ENCODE measurements at regions not wholly inside any gene's neighbourhood (a gene's known extent, or its start where the extent isn't known, plus 50 kb on each side); places are given as distances from the start of the nearest gene placed in this dataset.
A peak's percentile ranks its signal among the peaks of the same experiment; 100 is the strongest.

DNA sequence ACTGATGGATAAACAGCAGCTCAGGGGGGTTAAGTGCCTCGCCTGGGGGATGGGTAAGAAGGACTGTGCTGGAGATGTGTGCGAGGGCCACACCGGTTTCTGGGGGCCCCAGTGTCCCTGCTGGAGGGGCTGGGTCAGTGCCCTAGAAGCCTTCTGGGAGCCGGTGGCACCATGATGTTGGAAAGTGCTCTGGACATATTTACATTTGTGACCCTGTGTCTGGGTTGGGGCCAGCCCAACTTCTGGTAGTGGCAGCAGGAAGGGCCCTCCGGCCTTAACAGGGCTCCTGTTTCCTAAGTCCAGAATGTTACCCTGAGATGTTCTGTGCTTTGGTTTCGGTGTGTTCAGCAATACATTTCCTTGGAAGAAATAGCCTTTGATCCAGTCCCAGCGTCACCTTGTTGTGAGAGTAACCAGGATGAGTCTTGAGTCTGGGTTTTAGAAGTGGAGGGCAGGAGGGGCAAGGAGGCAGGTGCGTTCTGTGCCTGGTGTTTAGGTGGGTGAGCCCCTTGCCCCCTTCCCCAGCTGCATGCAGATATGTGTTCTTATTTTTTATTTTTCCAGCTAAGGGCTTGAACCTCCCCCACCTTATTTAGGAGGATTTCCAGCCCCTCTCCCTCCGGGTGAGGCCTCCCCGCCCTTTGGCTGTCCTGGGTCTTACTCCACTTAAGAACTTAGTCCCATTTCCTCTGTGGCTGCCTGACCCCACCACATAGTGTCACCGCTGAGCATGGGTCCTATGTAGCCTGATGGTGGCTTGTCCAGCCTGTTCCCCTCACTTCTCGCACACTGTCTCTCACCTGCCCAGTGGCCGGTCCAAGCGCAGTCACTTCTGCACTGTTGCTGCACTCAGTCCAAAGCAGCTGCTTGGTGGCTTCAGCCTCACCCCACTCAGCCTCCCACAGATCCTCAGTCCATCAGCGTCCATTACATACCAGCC, 132.7 kb upstream of the HS6ST1 start:
- Histone ChIP-seq H3K9me3 (replicated peaks in 1 of 11) (peaks cover 0 to 34% (median 18%) of the 10 kb centered on the region in 11 experiments; a peak in 18 of 22 replicates), H3K4me1 (peaks cover 10 to 24% (median 11%) of the 10 kb centered on the region in 10 experiments; a peak in 19 of 20 replicates), H4K20me1 (peaks cover 0 to 48% (median 0%) of the 10 kb centered on the region in 11 experiments; a peak in 3 of 22 replicates), H3K4me3 (no peak overlapping the region), H3K27ac (no peak overlapping the region), H3K4me2 (no peak overlapping the region), H3K27me3 (no peaks in the 10 kb centered on the region), H3K9ac (no peak overlapping the region), H3K36me3 (peaks cover 0 to 84% (median 26%) of the 10 kb centered on the region in 11 experiments; a peak in 13 of 22 replicates)
- TF ChIP-seq Cebpa-rat (IDR thresholded peaks at IDR 0.05), result no peak

DNA sequence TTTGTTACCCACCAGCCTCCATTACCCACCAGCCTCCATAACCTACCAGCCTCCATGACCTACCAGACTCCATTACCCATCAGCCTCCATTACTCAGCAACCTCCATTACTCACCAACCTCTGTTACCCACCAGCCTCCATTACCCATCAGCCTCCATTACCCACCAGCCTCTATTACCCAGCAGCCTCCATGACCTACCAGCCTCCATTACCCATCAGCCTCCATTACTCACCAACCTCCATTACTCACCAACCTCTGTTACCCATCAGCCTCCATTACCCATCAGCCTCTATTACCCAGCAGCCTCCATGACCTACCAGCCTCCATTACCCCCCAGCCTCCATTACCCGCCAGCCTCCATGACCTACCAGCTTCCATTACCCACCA, 133.3 kb upstream of the HS6ST1 start:
- no peak overlapping the region for H3K27ac ChIP-seq
- peaks cover 0 to 42% (median 0%) of the 10 kb centered on the region in 11 experiments; a peak in 3 of 22 replicates for H4K20me1 ChIP-seq
- TF ChIP-seq Cebpa-rat (IDR thresholded peaks at IDR 0.05), result no peak
- no peak overlapping the region for H3K4me3 ChIP-seq
- H3K9ac ChIP-seq, result no peak overlapping the region
- H3K9me3 ChIP-seq (replicated peaks in 1 of 11), result peaks cover 0 to 39% (median 18%) of the 10 kb centered on the region in 11 experiments; a peak in 18 of 22 replicates
- no peaks in the 10 kb centered on the region for H3K27me3 ChIP-seq
- peaks cover 0 to 88% (median 26%) of the 10 kb centered on the region in 11 experiments; a peak in 13 of 22 replicates for H3K36me3 ChIP-seq
- no peak overlapping the region for H3K4me2 ChIP-seq
- H3K4me1 ChIP-seq, result peaks cover 4 to 19% (median 4%) of the 10 kb centered on the region in 10 experiments; a peak in 18 of 20 replicates

DNA sequence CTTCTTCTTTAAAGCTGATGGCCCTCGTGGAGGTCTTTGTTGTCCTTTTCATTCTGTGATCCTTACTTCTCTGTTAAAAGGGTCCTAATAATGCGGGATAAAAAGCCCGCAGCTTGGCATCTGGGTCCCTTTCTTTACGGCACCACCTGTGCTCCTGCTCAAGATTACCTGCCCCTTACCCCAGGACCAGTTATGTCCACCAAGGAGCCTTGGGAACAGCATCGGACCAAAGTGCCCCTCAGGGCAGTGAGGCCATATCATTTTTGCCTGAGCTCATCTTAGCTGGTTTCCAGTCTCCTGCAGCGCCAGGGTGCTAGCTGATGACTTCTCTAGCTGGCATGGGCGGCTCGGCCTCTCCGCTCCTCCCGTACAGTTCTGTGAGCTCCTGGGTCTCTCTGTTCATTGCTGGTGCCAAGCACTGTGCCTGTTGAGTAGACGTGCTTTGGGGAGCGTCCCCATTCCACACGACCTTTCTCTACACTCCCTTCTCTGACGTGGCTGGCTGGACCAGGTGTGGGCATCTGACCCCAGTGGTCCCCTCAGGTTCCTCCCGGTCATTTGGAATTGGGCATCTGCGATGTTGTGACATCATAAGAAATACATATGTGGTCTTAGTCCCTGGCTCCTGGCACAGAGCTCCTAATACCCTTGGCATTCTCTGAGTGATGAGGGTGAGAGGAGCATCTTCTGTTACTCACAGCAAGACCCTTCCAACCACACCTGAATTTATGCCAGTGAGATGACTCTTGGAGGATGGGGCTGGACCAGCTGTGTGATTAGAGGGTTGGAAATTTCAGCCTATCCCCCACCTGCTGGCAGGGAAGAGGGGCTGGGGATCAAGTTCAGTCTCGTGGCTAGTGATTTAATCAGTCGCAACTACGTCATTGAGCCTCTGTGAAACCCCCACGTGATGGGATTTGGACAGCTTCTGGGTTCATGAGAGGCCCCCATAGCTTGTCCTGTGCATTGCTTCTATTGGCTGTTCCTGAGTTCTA, 134.2 kb upstream of the HS6ST1 start:
- Histone ChIP-seq H3K36me3 (peaks cover 0 to 92% (median 26%) of the 10 kb centered on the region in 11 experiments; a peak in 13 of 22 replicates), H3K4me1 (peaks cover 0 to 23% (median 4%) of the 10 kb centered on the region in 10 experiments; a peak in 10 of 20 replicates), H4K20me1 (peaks cover 0 to 38% (median 0%) of the 10 kb centered on the region in 11 experiments; a peak in 3 of 22 replicates), H3K9me3 (replicated peaks in 1 of 11) (peaks cover 0 to 47% (median 19%) of the 10 kb centered on the region in 11 experiments; a peak in 18 of 22 replicates), H3K9ac (no peak overlapping the region), H3K27me3 (no peaks in the 10 kb centered on the region), H3K27ac (no peak overlapping the region), H3K4me3 (no peak overlapping the region), H3K4me2 (no peak overlapping the region)
- no peak for TF ChIP-seq Cebpa-rat (IDR thresholded peaks at IDR 0.05)

DNA sequence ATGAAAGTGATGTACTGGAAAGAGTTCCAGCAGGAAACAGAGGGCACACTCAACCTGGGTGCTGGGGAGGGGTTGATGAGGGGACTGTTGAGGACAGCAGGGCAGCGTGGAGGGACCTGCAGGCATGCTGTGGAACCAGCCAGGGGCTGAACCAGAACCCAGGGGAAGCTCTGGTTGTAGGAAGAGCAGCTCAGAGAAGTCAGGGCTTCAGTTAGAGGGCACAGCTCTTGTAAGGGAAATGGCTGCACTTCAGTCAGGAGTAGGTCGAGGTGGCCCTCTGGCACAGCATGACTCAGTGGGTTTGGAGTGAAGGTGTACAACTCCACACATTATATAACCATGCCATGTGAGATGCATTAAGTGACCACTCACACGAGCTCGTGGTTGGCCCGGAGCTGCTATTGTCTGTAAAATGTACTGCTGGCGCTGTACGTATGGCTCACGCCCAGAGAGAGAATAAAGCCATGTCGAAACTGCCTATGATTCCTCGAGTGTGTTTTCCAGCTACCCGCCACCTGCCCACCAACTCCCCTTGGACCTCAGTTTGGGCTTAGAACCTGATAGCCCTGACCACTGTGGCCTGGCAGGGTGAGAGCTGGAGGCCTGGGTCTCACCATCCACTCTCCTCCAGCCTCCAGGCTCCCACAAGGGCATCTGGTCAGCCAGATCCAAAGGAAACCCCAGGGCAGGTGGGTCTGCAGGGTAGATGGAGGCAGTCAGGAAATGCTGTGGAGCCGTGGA, 136.5 kb upstream of the HS6ST1 start:
- Histone ChIP-seq H3K36me3 (peaks cover 0 to 93% (median 22%) of the 10 kb centered on the region in 11 experiments; a peak in 13 of 22 replicates), H3K4me1 (peaks cover 0 to 22% (median 15%) of the 10 kb centered on the region in 10 experiments; a peak in 12 of 20 replicates), H3K27ac (no peak overlapping the region), H3K4me3 (no peak overlapping the region), H4K20me1 (peaks cover 0 to 24% (median 0%) of the 10 kb centered on the region in 11 experiments; a peak in 2 of 22 replicates), H3K4me2 (no peak overlapping the region), H3K9ac (no peak overlapping the region), H3K27me3 (no peaks in the 10 kb centered on the region), H3K9me3 (replicated peaks in 1 of 11) (peaks cover 16 to 64% (median 32%) of the 10 kb centered on the region in 11 experiments)
- TF ChIP-seq Cebpa-rat (IDR thresholded peaks at IDR 0.05), result no peak

DNA sequence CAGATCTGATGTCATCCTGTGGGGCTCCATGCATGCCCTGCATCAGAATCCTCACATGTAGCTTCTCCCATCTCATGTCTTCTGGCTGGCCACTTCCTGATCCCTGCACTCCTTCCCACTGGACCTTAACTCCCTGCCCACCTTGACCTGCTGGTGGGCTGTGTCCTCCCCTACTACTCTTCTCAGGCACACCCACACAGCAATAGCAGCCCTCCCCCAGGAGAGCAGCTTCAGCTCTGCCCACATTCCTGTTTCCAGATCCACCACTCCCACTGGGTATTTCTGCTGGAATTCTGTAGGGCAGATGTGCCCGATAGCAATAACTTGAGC, 137.0 kb upstream of the HS6ST1 start:
- peaks cover 0 to 22% (median 15%) of the 10 kb centered on the region in 10 experiments; a peak in 12 of 20 replicates for H3K4me1 ChIP-seq
- no peak overlapping the region for H3K4me2 ChIP-seq
- H3K36me3 ChIP-seq, result peaks cover 0 to 95% (median 22%) of the 10 kb centered on the region in 11 experiments; a peak in 13 of 22 replicates
- H3K27me3 ChIP-seq, result no peaks in the 10 kb centered on the region
- TF ChIP-seq Cebpa-rat (IDR thresholded peaks at IDR 0.05), result no peak
- H3K4me3 ChIP-seq, result no peak overlapping the region
- no peak overlapping the region for H3K9ac ChIP-seq
- peaks cover 21 to 70% (median 38%) of the 10 kb centered on the region in 11 experiments for H3K9me3 ChIP-seq (replicated peaks in 1 of 11)
- H3K27ac ChIP-seq, result no peak overlapping the region
- H4K20me1 ChIP-seq, result peaks cover 0 to 24% (median 0%) of the 10 kb centered on the region in 11 experiments; a peak in 2 of 22 replicates

DNA sequence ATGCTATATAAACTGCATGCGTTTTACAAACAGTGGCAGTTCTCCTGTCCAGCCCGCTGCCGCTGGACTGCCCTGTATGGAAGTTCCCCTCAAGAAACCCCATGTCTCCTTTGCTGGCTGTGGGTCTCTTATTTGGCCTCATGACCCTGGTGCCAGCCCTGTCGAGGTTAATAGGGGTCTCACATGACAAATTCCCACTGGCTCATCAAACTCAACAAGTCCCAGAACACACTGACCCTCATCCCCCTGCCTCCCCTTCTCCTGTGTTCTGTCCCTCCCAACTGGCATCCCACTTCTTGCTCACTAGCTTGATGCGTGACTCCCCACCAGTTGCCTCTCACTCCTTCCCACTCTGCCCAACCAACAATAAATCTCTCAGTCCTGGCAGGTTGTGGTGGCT, 137.6 kb upstream of the HS6ST1 start:
- Histone ChIP-seq H3K4me3 (no peak overlapping the region), H3K4me2 (no peak overlapping the region), H3K27me3 (no peaks in the 10 kb centered on the region), H3K4me1 (peaks cover 0 to 22% (median 15%) of the 10 kb centered on the region in 10 experiments; a peak in 12 of 20 replicates), H3K9me3 (replicated peaks in 1 of 11) (peaks cover 27 to 76% (median 43%) of the 10 kb centered on the region in 11 experiments), H3K36me3 (peaks cover 0 to 91% (median 22%) of the 10 kb centered on the region in 11 experiments; a peak in 13 of 22 replicates), H4K20me1 (peaks cover 0 to 20% (median 0%) of the 10 kb centered on the region in 11 experiments; a peak in 2 of 22 replicates), H3K27ac (no peak overlapping the region), H3K9ac (no peak overlapping the region)
- no peak for TF ChIP-seq Cebpa-rat (IDR thresholded peaks at IDR 0.05)

DNA sequence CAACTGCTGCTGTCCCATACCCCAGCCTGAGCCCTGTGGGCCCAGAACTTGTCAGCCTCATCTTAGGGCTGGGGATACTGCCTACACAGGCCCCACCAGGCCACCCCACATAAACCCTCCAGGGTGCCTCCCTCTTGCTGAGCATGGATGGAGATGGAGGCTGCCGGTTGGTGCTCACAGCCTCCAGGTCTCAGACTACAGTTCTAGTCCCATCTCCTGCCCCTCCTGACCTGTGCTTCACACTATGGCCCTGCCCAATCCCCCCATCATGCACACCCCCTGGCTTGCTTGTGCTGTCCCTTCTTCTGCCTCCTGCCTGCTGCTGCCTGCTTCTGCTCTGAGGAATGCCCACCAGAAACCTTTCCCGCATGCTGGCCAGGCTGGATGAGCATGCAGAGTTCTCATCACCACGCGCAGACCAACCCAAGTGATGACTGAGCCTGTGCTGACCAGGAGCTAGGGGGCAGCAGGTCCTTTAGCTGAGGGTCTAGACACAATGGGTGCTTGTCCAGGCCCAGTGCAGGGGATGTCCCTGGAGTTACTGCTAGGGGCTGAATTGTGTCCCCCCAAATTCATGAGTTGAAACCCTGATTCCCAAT, 138.4 kb upstream of the HS6ST1 start:
- Histone ChIP-seq H3K4me3 (no peak overlapping the region), H3K9ac (no peak overlapping the region), H3K4me1 (peaks cover 0 to 22% (median 15%) of the 10 kb centered on the region in 10 experiments; a peak in 12 of 20 replicates), H3K36me3 (peaks cover 0 to 83% (median 22%) of the 10 kb centered on the region in 11 experiments; a peak in 13 of 22 replicates), H4K20me1 (peaks cover 0 to 12% (median 0%) of the 10 kb centered on the region in 11 experiments; a peak in 2 of 22 replicates), H3K27ac (no peak overlapping the region), H3K4me2 (0 out of 22 replicates have a peak overlapping the region, but pooled peaks of 1 of the 11 experiments have one; percentile 13), H3K27me3 (no peaks in the 10 kb centered on the region), H3K9me3 (replicated peaks in 1 of 11) (peaks cover 32 to 82% (median 51%) of the 10 kb centered on the region in 11 experiments)
- no peak for TF ChIP-seq Cebpa-rat (IDR thresholded peaks at IDR 0.05)

Measured in BLaER1 treated with 17β-estradiol and CSF1 and Interleukin-3, amounts not matched to agents 10 nM and 100 nM (cell line).